Liver (tissue), 8 donors: ENCODE measurements at regions not wholly inside any gene's neighbourhood (a gene's known extent, or its start where the extent isn't known, plus 50 kb on each side); places are given as distances from the start of the nearest gene placed in this dataset.

Source experiments
- DNase-seq: peaks from one replicate; pipeline ENCODE4 v3.0.0-alpha.2; 2017; ENCODE audit warnings: low spot score
- H3K27ac ChIP-seq, 2 donors: one replicate each; pipeline ENCODE4 v1.7.0; 2013; ENCODE audit warnings: inconsistent platforms in 2 of 2, low read length in 2 of 2, control low read depth in 1 of 2, low read depth in 1 of 2, mild to moderate bottlenecking in 1 of 2
- H3K27me3 ChIP-seq, 4 donors: one replicate each; pipeline versions ENCODE4 v1.6.1 to v1.7.0; 2013; ENCODE audit warnings: low read length in 3 of 4, inconsistent platforms in 1 of 4, mild to moderate bottlenecking in 1 of 4, moderate library complexity in 1 of 4; ENCODE audit not compliant: control insufficient read depth in 4 of 4, insufficient read depth in 4 of 4
- H3K36me3 ChIP-seq, 4 donors: one replicate each; pipeline versions ENCODE4 v1.6.1 to v1.7.0; 2013; ENCODE audit warnings: low read length in 3 of 4, mild to moderate bottlenecking in 3 of 4, low read depth in 1 of 4, moderate library complexity in 1 of 4; ENCODE audit not compliant: control insufficient read depth in 4 of 4, insufficient read depth in 3 of 4
- H3K4me1 ChIP-seq, 4 donors: one replicate each; pipeline versions ENCODE4 v1.6.1 to v1.7.0; 2013; ENCODE audit warnings: low read length in 3 of 4, mild to moderate bottlenecking in 3 of 4, moderate library complexity in 1 of 4; ENCODE audit not compliant: control insufficient read depth in 4 of 4, insufficient read depth in 4 of 4
- H3K4me3 ChIP-seq, 3 donors: one replicate each; pipeline versions ENCODE4 v1.6.1 to v1.7.0; 2013; ENCODE audit warnings: low read length in 3 of 3, control low read depth in 1 of 3, low read depth in 1 of 3, mild to moderate bottlenecking in 1 of 3
- H3K9ac ChIP-seq, 2 donors: one replicate each; pipeline ENCODE4 v1.7.0; 2013; ENCODE audit warnings: low read length in 2 of 2, mild to moderate bottlenecking in 2 of 2, moderate library complexity in 2 of 2, control low read depth in 1 of 2, low read depth in 1 of 2
- H3K9me3 ChIP-seq, 4 donors: one replicate each; pipeline versions ENCODE4 v1.6.1 to v1.7.0; 2013; ENCODE audit warnings: low read length in 3 of 4; ENCODE audit not compliant: control insufficient read depth in 4 of 4
- ATF3 ChIP-seq: IDR thresholded peaks from 2 replicates; pipeline ENCODE4 v1.6.1; 2016; ENCODE audit warnings: antibody characterized with exemption
- CTCF ChIP-seq: fragments of 150-350 bp; IDR thresholded peaks from 2 replicates; pipeline ENCODE4 v1.5.1; 2017; ENCODE audit warnings: improper control_type of control experiment, low read depth, low read length; ENCODE audit not compliant: missing input control
- EGR1 ChIP-seq, 2 donors: IDR thresholded peaks; 2 replicates each; pipeline ENCODE4 v1.6.1; 2016 to 2018; ENCODE audit warnings: antibody characterized with exemption in 2 of 2, low read depth in 2 of 2
- FOXA2 ChIP-seq: IDR thresholded peaks from 2 replicates; pipeline ENCODE4 v1.6.1; 2016; ENCODE audit warnings: antibody characterized with exemption
- HNF4G ChIP-seq: IDR thresholded peaks from 2 replicates; pipeline ENCODE4 v1.6.1; 2016; ENCODE audit warnings: antibody characterized with exemption
- JUND ChIP-seq, 2 donors: IDR thresholded peaks; 2 replicates each; pipeline ENCODE4 v1.6.1; 2016; ENCODE audit warnings: antibody characterized with exemption in 2 of 2
- NR2F2 ChIP-seq: IDR thresholded peaks from 2 replicates; pipeline ENCODE4 v1.6.1; 2016; ENCODE audit warnings: antibody characterized with exemption
- REST ChIP-seq: IDR thresholded peaks from 2 replicates; pipeline ENCODE4 v1.6.1; 2016; ENCODE audit warnings: antibody characterized with exemption, mild to moderate bottlenecking
- RXRA ChIP-seq, 2 donors: IDR thresholded peaks; 2 replicates each; pipeline ENCODE4 v1.6.1; 2017 to 2018; ENCODE audit warnings: antibody characterized with exemption in 2 of 2, mild to moderate bottlenecking in 1 of 2
- YY1 ChIP-seq: IDR thresholded peaks from 2 replicates; pipeline ENCODE4 v1.6.1; 2016; ENCODE audit warnings: antibody characterized with exemption, mild to moderate bottlenecking
- ZBTB33 ChIP-seq: IDR thresholded peaks from 2 replicates; pipeline ENCODE4 v1.6.1; 2016; ENCODE audit warnings: antibody characterized with exemption
- WGBS: extraction: QIAGEN DNeasy Blood & Tissue Kit; methylation state at CpG from one replicate; pipeline ENCODE4 v1.1.7; 2013; 5-methylcytosine and 5-hydroxymethylcytosine counted together
- donor health status: healthy.
- donor health status: healthy.
- donor health status: healthy.
- donor health status: healthy.
- donor health status: healthy.

DNA sequence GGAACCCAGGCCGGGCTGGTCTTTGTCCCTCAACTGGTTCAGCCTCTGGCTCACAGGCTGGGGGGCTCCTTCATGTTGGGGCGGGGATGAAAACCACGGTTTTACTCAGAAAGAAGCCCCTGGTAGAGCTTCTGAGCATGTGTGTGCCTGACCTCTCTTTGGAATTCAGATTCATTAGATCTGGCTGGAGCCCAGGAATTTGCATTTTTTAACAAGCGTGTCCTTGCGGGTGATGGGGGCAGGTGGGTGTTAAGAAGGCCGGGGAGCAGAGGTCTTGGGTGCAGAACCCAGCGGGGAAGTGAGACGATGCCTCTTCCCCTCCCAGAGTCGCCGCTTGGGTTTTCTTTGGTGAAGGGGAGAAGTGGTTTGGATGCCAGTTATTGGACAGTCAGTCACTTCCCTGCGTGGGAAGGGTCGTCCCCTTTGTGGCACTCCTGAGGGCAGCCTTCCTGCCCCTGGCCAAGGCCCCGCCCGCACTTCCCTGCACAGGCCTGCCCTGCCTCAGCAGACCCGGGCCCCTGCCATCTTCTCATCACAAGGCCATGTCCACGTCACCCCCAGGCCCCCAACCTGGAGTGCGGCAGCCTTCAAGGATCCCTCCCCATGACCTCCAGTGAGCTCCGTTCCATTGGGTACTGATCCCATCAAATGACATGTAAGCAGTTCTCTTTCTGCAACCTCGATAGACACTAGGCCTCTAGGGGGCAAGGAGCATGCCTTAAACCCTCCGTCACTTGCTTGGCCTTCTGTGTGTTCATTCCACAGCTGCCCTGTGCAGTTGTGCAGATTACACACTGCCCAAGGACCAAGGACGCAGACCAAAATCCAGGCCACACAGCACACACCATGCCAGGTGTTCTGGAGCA, 177.7 kb upstream of the CIBAR2 start:
- 85% methylated on average over 21 of the region's 21 CpGs for WGBS
- no peak overlapping the region for H3K9ac ChIP-seq
- no peak for DNase-seq
- H3K27ac ChIP-seq, result peak overlapping the region in 1 of 2 donors; percentile 55
- no peak overlapping the region for H3K4me3 ChIP-seq
- peaks cover 23 to 79% (median 61%) of the 10 kb centered on the region in 4 donors for H3K4me1 ChIP-seq
- no peaks in the 10 kb centered on the region for H3K9me3 ChIP-seq
- no peaks in the 10 kb centered on the region for H3K36me3 ChIP-seq
- no peak for TF ChIP-seq ZBTB33
- H3K27me3 ChIP-seq, result no peaks in the 10 kb centered on the region

GRCh38 chr16:85290626-85291301, 178.5 kb upstream of the CIBAR2 start:
- Histone ChIP-seq H3K9me3 (no peaks in the 10 kb centered on the region), H3K27ac (peak overlapping the region; percentile 47 to 75), H3K9ac (peak overlapping the region; percentile 38 to 60), H3K4me1 (peaks cover 22 to 74% (median 57%) of the 10 kb centered on the region in 4 donors), H3K4me3 (no peak overlapping the region), H3K36me3 (no peaks in the 10 kb centered on the region), H3K27me3 (no peaks in the 10 kb centered on the region)
- TF ChIP-seq EGR1 (IDR thresholded peaks at IDR 0.05; ENCODE audit: low read depth in 2 of 2) (no peak), FOXA2 (no peak), JUND (IDR thresholded peaks at IDR 0.05) (no peak), YY1 (no peak), ATF3 (no peak), HNF4G (no peak), REST (no peak), NR2F2 (no peak), CTCF (no peak), RXRA (IDR thresholded peaks at IDR 0.05) (no peak)
- WGBS, result 80% methylated on average over 12 of the region's 12 CpGs
- DNase-seq, result no peak
